Lower leg skin (tissue), 4 donors: ENCODE measurements at regions not wholly inside any gene's neighbourhood (a gene's known extent, or its start where the extent isn't known, plus 50 kb on each side); places are given as distances from the start of the nearest gene placed in this dataset.

Source experiments
- DNase-seq, 2 donors: peaks; one replicate each; pipeline ENCODE4 v3.0.0-alpha.2; 2019; ENCODE audit warnings: low spot score in 2 of 2
- H3K4me3 ChIP-seq: fragments of 200-600 bp; sonication (generic); 2 replicates; pipeline ENCODE4 v1.5.1; 2017; ENCODE audit warnings: mild to moderate bottlenecking, low read depth; ENCODE audit not compliant: poor library complexity, severe bottlenecking
- CTCF ChIP-seq, 3 donors: fragments of 450-650 bp; IDR thresholded peaks; one replicate each; pipeline ENCODE4 v1.5.1; 2016; ENCODE audit warnings: antibody characterized with exemption in 3 of 3, mild to moderate bottlenecking in 3 of 3, moderate library complexity in 2 of 3
- POLR2A ChIP-seq, 2 donors: fragments of 450-650 bp; IDR thresholded peaks; one replicate each; pipeline ENCODE4 v1.6.1; 2016 to 2017; ENCODE audit warnings: antibody characterized with exemption in 2 of 2, mild to moderate bottlenecking in 1 of 2, moderate library complexity in 1 of 2
- WGBS, 2 donors: methylation state at CpG; one replicate each; pipeline ENCODE4 v1.1.5; 2018; 5-methylcytosine and 5-hydroxymethylcytosine counted together
- intact Hi-C: fragments of 100-400 bp; cut with DNase I; formaldehyde crosslinking; loops from one replicate; pipeline ENCODE4 v1.15.0; 2023; ENCODE audit warnings: low total_unique reads

GRCh38 chr4:33864290-33864859 is 2379.9 kb downstream of the ARAP2 start:
- no peak overlapping the region for H3K4me3 ChIP-seq
- no peak for DNase-seq
- intact Hi-C loops: no loop called here
- WGBS, 2 donors: 76 to 90% methylated on average over 6 of the region's 6 CpGs
- no peak for TF ChIP-seq CTCF (IDR thresholded peaks at IDR 0.05)
- no peak for TF ChIP-seq POLR2A (IDR thresholded peaks at IDR 0.05)

- TF ChIP-seq POLR2A (IDR thresholded peaks at IDR 0.05) (no peak), CTCF (IDR thresholded peaks at IDR 0.05) (no peak)
- intact Hi-C loops: no loop called here
- no peak for DNase-seq
- H3K4me3 ChIP-seq: no peak overlapping the region
- 79% methylated on average over 1 of the region's 1 CpG for WGBS, 2 donors
Measured at GRCh38 chr4:33873791-33874190, 2370.5 kb downstream of the ARAP2 start.

- H3K4me3 ChIP-seq: no peak overlapping the region
- DNase-seq: no peak
- TF ChIP-seq POLR2A (IDR thresholded peaks at IDR 0.05) (no peak), CTCF (IDR thresholded peaks at IDR 0.05) (no peak)
- intact Hi-C loops: no loop called here
Measured at GRCh38 chr4:33878710-33879109, 2365.6 kb downstream of the ARAP2 start.

GRCh38 chr4:33881176-33881575 is 2363.1 kb downstream of the ARAP2 start:
- H3K4me3 ChIP-seq: no peak overlapping the region
- DNase-seq: no peak
- intact Hi-C loops: no loop called here
- 46 to 48% methylated on average over 1 of the region's 1 CpG for WGBS, 2 donors
- TF ChIP-seq POLR2A (IDR thresholded peaks at IDR 0.05) (no peak), CTCF (IDR thresholded peaks at IDR 0.05) (no peak)

- intact Hi-C loops: no loop called here
- TF ChIP-seq CTCF (IDR thresholded peaks at IDR 0.05) (no peak), POLR2A (IDR thresholded peaks at IDR 0.05) (no peak)
- no peak overlapping the region for H3K4me3 ChIP-seq
- DNase-seq: no peak
- WGBS, 2 donors: 73 to 77% methylated on average over 4 of the region's 4 CpGs
Measured at GRCh38 chr4:33882246-33882990, 2361.9 kb downstream of the ARAP2 start.

GRCh38 chr4:33883111-33883510 is 2361.2 kb downstream of the ARAP2 start:
- no peak for DNase-seq
- intact Hi-C loops: no loop called here
- no peak overlapping the region for H3K4me3 ChIP-seq
- TF ChIP-seq POLR2A (IDR thresholded peaks at IDR 0.05): no peak
- no peak for TF ChIP-seq CTCF (IDR thresholded peaks at IDR 0.05)
